ENCODE measurements at regions not wholly inside any gene's neighbourhood (a gene's known extent, or its start where the extent isn't known, plus 50 kb on each side); places are given as distances from the start of the nearest gene placed in this dataset.
"Not testable (repeated sequence)": the region's sequence is repeated elsewhere in the genome, so short reads cannot be mapped to it uniquely, and the experiment has no call there.

GRCh38 chrX:74180716-74181115 is 123.3 kb upstream of the ZCCHC13 start:
- DNase-seq (ENCODE audit: low read depth, low spot score): no peak

GRCh38 chrX:74179990-74180389 is 124.0 kb upstream of the ZCCHC13 start:
- no peak for DNase-seq (ENCODE audit: low read depth, low spot score)

- DNase-seq (ENCODE audit: low read depth, low spot score): no peak
Measured at GRCh38 chrX:74179499-74179898, 124.5 kb upstream of the ZCCHC13 start.

GRCh38 chrX:74179071-74179470 is 124.9 kb upstream of the ZCCHC13 start:
- DNase-seq (ENCODE audit: low read depth, low spot score): no peak

GRCh38 chrX:74178536-74178935 is 125.4 kb upstream of the ZCCHC13 start:
- DNase-seq (ENCODE audit: low read depth, low spot score): no peak

- no peak for DNase-seq (ENCODE audit: low read depth, low spot score)
Measured at GRCh38 chrX:74171465-74171864, 132.5 kb upstream of the ZCCHC13 start.

GRCh38 chrX:74162199-74162598 is 141.8 kb upstream of the ZCCHC13 start:
- no peak for DNase-seq (ENCODE audit: low read depth, low spot score)

GRCh38 chrX:74160816-74161215 is 143.2 kb upstream of the ZCCHC13 start:
- DNase-seq (ENCODE audit: low read depth, low spot score): no peak

GRCh38 chrX:74160358-74160757 is 143.6 kb upstream of the ZCCHC13 start:
- no peak for DNase-seq (ENCODE audit: low read depth, low spot score)

GRCh38 chrX:74147439-74147838 is 156.5 kb upstream of the ZCCHC13 start:
- DNase-seq (ENCODE audit: low read depth, low spot score): no peak

- DNase-seq (ENCODE audit: low read depth, low spot score): no peak
Measured at GRCh38 chrX:74138943-74139342, 165.0 kb upstream of the ZCCHC13 start.

GRCh38 chrX:74133156-74133796 is 170.7 kb upstream of the ZCCHC13 start:
- DNase-seq (ENCODE audit: low read depth, low spot score): no peak

GRCh38 chrX:74132280-74132679 is 171.7 kb upstream of the ZCCHC13 start:
- DNase-seq (ENCODE audit: low read depth, low spot score): no peak

GRCh38 chrX:74119016-74119910 is 184.7 kb upstream of the ZCCHC13 start:
- DNase-seq (ENCODE audit: low read depth, low spot score): no peak

- no peak for DNase-seq (ENCODE audit: low read depth, low spot score)
Measured at GRCh38 chrX:74117962-74118902, 185.7 kb upstream of the ZCCHC13 start.

- DNase-seq (ENCODE audit: low read depth, low spot score): no peak
Measured at GRCh38 chrX:74111245-74111644, 192.7 kb upstream of the ZCCHC13 start.

- DNase-seq (ENCODE audit: low read depth, low spot score): no peak
Measured at GRCh38 chrX:74107666-74108065, 196.3 kb upstream of the ZCCHC13 start.

GRCh38 chrX:74104356-74105015 is 199.5 kb upstream of the ZCCHC13 start:
- no peak for DNase-seq (ENCODE audit: low read depth, low spot score)

- not testable (repeated sequence) for DNase-seq (ENCODE audit: low read depth, low spot score)
Measured at GRCh38 chrX:74098407-74098806, 205.6 kb upstream of the ZCCHC13 start.

- DNase-seq (ENCODE audit: low read depth, low spot score): no peak
Measured at GRCh38 chrX:74090049-74090448, 213.9 kb upstream of the ZCCHC13 start.

GRCh38 chrX:74085642-74086236 is 218.2 kb upstream of the ZCCHC13 start:
- DNase-seq (ENCODE audit: low read depth, low spot score): no peak

All from activated CD4-positive, CD25-positive, alpha-beta regulatory T cell treated with anti-CD3 and anti-CD28 coated beads, Interleukin-2, amount 50 U/mL, for 16 hours (primary cell).